Stimulated activated CD8-positive, alpha-beta memory T cell treated with anti-CD3 and anti-CD28 coated beads, Interleukin-7, amount 100 ng/mL, for 4 hours (primary cell): ENCODE measurements at regions not wholly inside any gene's neighbourhood (a gene's known extent, or its start where the extent isn't known, plus 50 kb on each side); places are given as distances from the start of the nearest gene placed in this dataset.

ENCODE experiments used
- DNase-seq, 2 donors: peaks; one replicate each; pipeline ENCODE4 v3.0.0-alpha.2; 2020; ENCODE audit warnings: low read depth in 2 of 2

GRCh38 chr22:47740109-47740805 lies 977.8 kb downstream of the TBC1D22A start:
- no peak for DNase-seq

- no peak for DNase-seq
These were observed 977.0 kb downstream of the TBC1D22A start for GRCh38 chr22:47739291-47740015.

- DNase-seq = no peak
These were observed 976.1 kb downstream of the TBC1D22A start for GRCh38 chr22:47738472-47739013.

- DNase-seq = no peak
These were observed 974.0 kb downstream of the TBC1D22A start for GRCh38 chr22:47736186-47737034.

- no peak for DNase-seq
These were observed 972.1 kb downstream of the TBC1D22A start for GRCh38 chr22:47734511-47734910.

GRCh38 chr22:47727641-47728040 lies 965.2 kb downstream of the TBC1D22A start:
- DNase-seq = no peak

GRCh38 chr22:47724751-47725150 lies 962.3 kb downstream of the TBC1D22A start:
- DNase-seq = no peak

GRCh38 chr22:47724030-47724429 lies 961.6 kb downstream of the TBC1D22A start:
- no peak for DNase-seq

GRCh38 chr22:47718337-47718736 lies 955.9 kb downstream of the TBC1D22A start:
- DNase-seq = no peak

GRCh38 chr22:47716890-47717615 lies 954.6 kb downstream of the TBC1D22A start:
- no peak for DNase-seq

- DNase-seq = no peak
These were observed 953.6 kb downstream of the TBC1D22A start for GRCh38 chr22:47715866-47716578.

GRCh38 chr22:47713941-47714340 lies 951.5 kb downstream of the TBC1D22A start:
- DNase-seq = no peak

- no peak for DNase-seq
These were observed 947.7 kb downstream of the TBC1D22A start for GRCh38 chr22:47710135-47710534.

GRCh38 chr22:47705350-47705749 lies 942.9 kb downstream of the TBC1D22A start:
- no peak for DNase-seq

- DNase-seq = no peak
These were observed 936.5 kb downstream of the TBC1D22A start for GRCh38 chr22:47698906-47699305.

- DNase-seq = no peak
These were observed 935.4 kb downstream of the TBC1D22A start for GRCh38 chr22:47697861-47698260.

GRCh38 chr22:47696776-47697175 lies 934.3 kb downstream of the TBC1D22A start:
- DNase-seq = no peak

GRCh38 chr22:47695176-47695575 lies 932.7 kb downstream of the TBC1D22A start:
- DNase-seq = no peak

- DNase-seq = no peak
These were observed 932.2 kb downstream of the TBC1D22A start for GRCh38 chr22:47694536-47695130.

GRCh38 chr22:47693606-47694005 lies 931.2 kb downstream of the TBC1D22A start:
- no peak for DNase-seq
